Activated CD8-positive, alpha-beta memory T cell treated with anti-CD3 and anti-CD28 coated beads, Interleukin-2, amount 10 ng/mL, durations not matched to agents 7 days and 5 days (primary cell): ENCODE measurements at regions not wholly inside any gene's neighbourhood (a gene's known extent, or its start where the extent isn't known, plus 50 kb on each side); places are given as distances from the start of the nearest gene placed in this dataset.

ENCODE experiments used
- ATAC-seq: fragments of 150-1000 bp; cut with Tn5 transposase; one replicate; pipeline ENCODE4 v1.10.0; 2021; ENCODE audit warnings: moderate library complexity
- CTCF ChIA-PET: fragments of 350-600 bp; sonication (Branson Sonifier 250); formaldehyde crosslinking; loops from one replicate; lab custom pipeline; 2021; ENCODE audit warnings: antibody characterized with exemption; lab: Charles Lee
- DNase-seq: peaks from one replicate; pipeline ENCODE4 v3.0.0-alpha.2; 2020
- H3K27ac Mint-ChIP-seq: one replicate; pipeline ENCODE4 v1.8.0; 2021; ENCODE audit warnings: mild to moderate bottlenecking, mixed read lengths
- H3K27me3 Mint-ChIP-seq: one replicate; pipeline ENCODE4 v1.8.0; 2021; ENCODE audit warnings: mixed read lengths
- H3K36me3 Mint-ChIP-seq: one replicate; pipeline ENCODE4 v1.8.0; 2021; ENCODE audit warnings: mild to moderate bottlenecking, mixed read lengths
- H3K4me1 Mint-ChIP-seq: one replicate; pipeline ENCODE4 v1.8.0; 2021; ENCODE audit warnings: mixed read lengths
- H3K4me3 Mint-ChIP-seq: one replicate; pipeline ENCODE4 v1.8.0; 2021; ENCODE audit warnings: mild to moderate bottlenecking, moderate library complexity, mixed read lengths
- H3K9me3 Mint-ChIP-seq: one replicate; pipeline ENCODE4 v1.8.0; 2022; ENCODE audit warnings: low read depth, mixed read lengths

DNA sequence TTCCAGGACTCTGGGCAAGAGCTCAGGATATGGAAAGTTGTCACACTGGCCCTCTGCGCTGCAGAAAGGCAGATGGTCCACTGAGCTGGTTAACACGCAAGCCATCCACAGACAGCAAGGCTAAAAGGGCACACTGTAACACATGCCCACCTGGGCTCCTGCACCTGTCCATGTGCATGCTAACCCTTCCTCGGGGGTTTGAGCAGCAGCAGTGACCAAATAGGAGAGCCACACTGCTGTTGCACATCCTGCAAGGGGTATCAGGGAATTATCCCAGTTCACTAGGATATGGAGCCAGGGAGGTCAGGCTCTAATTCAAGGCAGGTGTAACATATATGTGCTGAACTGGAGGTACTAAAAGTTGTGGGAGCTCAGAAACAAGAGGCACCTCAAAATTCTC lies 471.0 kb upstream of the CDH5 start:
- Mint-ChIP-seq H3K4me3 (no peak overlapping the region), H3K27ac (no peak overlapping the region), H3K36me3 (no peaks in the 10 kb centered on the region), H3K27me3 (no peaks in the 10 kb centered on the region), H3K9me3 (no peaks in the 10 kb centered on the region), H3K4me1 (no peaks in the 10 kb centered on the region)
- DNase-seq (no peak), ATAC-seq (no peak)
- CTCF ChIA-PET: no interaction called here

DNA sequence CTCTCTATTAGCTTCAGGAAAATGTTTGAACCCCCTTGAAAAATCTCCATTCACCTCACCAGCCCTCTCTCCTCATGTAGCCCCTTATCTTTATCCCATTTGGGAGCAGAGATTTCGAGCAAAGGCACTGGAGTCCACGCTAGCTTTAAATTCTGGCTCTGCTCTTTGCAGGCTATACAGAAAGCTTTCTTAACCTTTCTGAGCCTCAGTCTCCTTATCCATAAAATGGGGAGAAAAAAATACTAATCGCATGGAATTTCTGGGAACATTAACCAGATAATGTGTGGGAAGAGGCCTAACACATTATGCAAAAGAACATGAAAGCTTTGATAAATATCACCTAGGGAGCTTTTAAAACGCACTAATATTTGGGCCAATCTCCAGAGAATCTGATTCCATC lies 476.3 kb upstream of the CDH5 start:
- ATAC-seq (no peak), DNase-seq (no peak)
- Mint-ChIP-seq H3K36me3 (no peaks in the 10 kb centered on the region), H3K27ac (no peak overlapping the region), H3K9me3 (no peaks in the 10 kb centered on the region), H3K4me3 (no peak overlapping the region), H3K4me1 (no peaks in the 10 kb centered on the region), H3K27me3 (no peaks in the 10 kb centered on the region)
- CTCF ChIA-PET: no interaction called here

DNA sequence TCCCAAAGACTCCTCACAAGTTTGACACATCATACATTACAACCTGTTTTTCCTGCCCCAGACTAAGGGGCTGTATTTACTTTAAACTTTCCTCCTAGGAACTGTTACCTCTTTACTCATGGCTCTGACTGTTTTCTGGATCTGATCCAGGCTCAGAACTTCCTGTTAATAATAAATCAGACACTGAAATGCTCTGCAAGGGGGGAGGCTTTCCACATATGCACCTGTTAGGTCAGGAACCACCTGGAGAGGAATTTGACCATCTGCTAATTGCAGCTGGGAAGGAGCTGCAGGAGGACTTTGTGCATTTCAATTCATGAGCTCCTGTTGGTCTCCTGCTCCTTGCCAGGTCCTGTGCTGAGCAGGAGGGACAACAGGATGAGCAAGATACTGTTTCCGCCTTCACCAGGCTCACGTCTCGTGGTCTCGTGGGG lies 476.9 kb upstream of the CDH5 start:
- no peak for ATAC-seq
- DNase-seq: no peak
- no peak overlapping the region for H3K4me3 Mint-ChIP-seq
- H3K27me3 Mint-ChIP-seq: no peaks in the 10 kb centered on the region
- H3K9me3 Mint-ChIP-seq: no peaks in the 10 kb centered on the region
- CTCF ChIA-PET: no interaction called here
- no peaks in the 10 kb centered on the region for H3K36me3 Mint-ChIP-seq
- H3K4me1 Mint-ChIP-seq: no peaks in the 10 kb centered on the region
- no peak overlapping the region for H3K27ac Mint-ChIP-seq

DNA sequence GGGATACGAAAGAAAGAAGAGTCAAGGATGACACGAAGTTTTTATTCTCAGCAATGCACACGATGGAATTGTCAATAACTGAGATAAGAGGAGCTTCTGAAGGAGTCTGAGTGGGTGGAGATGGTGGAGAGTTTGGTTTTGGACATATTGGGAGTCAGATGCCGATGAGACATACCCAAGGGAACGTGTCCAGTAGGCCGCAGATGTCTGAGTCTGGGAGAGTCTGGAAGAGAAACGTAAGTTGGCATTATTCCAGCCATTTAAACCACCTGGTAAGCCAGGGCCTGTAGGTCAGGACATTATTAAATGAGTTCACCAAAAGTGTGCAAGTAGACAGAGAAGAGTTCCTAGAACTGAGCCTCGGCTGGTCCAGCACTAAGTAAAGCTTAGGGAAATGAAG lies 478.3 kb upstream of the CDH5 start:
- H3K27me3 Mint-ChIP-seq: no peaks in the 10 kb centered on the region
- CTCF ChIA-PET: no interaction called here
- DNase-seq (no peak), ATAC-seq (no peak)
- no peaks in the 10 kb centered on the region for H3K36me3 Mint-ChIP-seq
- H3K4me1 Mint-ChIP-seq: no peaks in the 10 kb centered on the region
- no peak overlapping the region for H3K27ac Mint-ChIP-seq
- no peaks in the 10 kb centered on the region for H3K9me3 Mint-ChIP-seq
- H3K4me3 Mint-ChIP-seq: no peak overlapping the region

DNA sequence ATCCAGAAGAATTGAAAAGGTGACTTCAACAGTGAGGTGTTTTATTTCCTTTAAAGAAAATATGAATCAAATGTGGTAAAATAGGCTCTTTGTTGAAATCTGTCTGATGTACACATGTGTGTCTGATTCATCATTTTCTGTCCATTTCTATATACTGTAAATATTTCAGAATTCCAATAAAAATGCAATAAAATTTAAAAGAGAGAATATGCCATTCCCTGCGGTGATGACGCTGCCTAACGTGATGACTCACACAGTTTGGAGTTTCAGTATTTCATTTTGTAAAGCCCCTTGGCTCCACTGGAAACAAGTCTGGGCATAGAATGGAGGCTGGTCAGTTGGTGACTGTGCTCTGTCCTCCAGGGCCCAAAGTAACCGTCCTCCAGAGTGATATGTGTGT lies 482.5 kb upstream of the CDH5 start:
- ATAC-seq (no peak), DNase-seq (no peak)
- Mint-ChIP-seq H3K27me3 (no peaks in the 10 kb centered on the region), H3K27ac (no peak overlapping the region), H3K4me1 (no peaks in the 10 kb centered on the region), H3K4me3 (no peak overlapping the region), H3K9me3 (no peaks in the 10 kb centered on the region), H3K36me3 (no peaks in the 10 kb centered on the region)
- CTCF ChIA-PET: no interaction called here

DNA sequence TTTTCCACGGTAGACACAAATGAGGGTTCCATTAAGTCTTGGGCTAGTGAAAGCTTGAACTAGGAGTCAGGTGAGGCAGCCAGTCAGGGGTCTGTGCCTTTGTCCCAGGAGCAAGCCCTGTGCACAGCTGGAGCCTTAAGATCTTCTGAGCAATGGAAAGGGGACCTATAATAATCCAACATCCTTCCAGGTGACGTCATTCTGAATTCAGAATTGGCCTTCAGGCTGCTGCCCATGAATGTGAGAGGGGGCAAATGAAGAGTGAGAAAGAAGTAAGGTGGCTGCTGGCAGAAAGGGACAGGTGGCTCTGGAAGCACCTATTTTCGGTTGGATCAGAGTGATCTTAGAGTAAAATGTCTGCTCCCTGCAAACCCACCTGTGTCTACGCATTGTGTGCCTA lies 488.1 kb upstream of the CDH5 start:
- Mint-ChIP-seq H3K9me3 (no peaks in the 10 kb centered on the region), H3K27me3 (no peaks in the 10 kb centered on the region), H3K4me3 (no peak overlapping the region), H3K4me1 (no peaks in the 10 kb centered on the region), H3K36me3 (no peaks in the 10 kb centered on the region), H3K27ac (no peak overlapping the region)
- no peak for DNase-seq
- ATAC-seq: no peak
- CTCF ChIA-PET: no interaction called here

DNA sequence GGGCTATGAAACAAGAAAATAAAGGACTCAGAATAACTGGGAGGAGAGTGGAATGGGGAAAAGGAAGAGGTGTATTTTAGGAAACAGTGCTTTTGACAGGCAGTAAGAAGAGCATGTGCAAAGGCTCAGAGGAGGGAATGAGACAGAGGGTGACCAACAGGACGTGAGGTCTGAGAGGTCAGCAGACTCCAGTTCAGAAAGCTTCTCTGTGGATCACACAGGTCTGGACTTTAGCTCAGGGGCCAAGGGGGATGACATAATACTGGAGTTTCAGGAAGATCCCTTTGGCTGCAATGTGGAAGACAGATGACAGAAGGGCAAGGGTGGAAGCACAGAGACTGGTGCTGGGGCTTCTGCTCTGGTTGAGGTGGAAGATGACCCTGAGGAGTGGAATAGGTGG lies 489.9 kb upstream of the CDH5 start:
- DNase-seq (no peak), ATAC-seq (no peak)
- Mint-ChIP-seq H3K27me3 (no peaks in the 10 kb centered on the region), H3K36me3 (no peaks in the 10 kb centered on the region), H3K4me1 (no peaks in the 10 kb centered on the region), H3K27ac (no peak overlapping the region), H3K9me3 (no peaks in the 10 kb centered on the region), H3K4me3 (no peak overlapping the region)
- CTCF ChIA-PET: no interaction called here

DNA sequence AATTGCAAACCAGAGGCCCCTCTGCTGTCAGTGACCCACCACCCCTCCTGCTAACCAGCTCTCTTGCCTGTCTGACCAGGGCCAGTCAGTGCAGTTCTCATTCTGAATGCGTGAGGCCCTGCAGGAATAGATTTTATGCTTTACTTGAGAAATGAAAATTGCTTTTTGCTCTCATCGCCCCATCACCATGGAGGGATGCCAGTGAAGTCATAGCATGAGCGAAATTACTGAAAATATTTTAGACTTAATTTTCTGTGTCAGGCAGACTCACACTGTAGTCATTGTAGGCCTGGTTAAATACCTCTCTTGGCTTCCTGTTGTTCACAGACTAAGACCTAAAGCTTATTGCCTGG lies 490.5 kb upstream of the CDH5 start:
- H3K4me1 Mint-ChIP-seq: no peaks in the 10 kb centered on the region
- no peaks in the 10 kb centered on the region for H3K27me3 Mint-ChIP-seq
- no peaks in the 10 kb centered on the region for H3K36me3 Mint-ChIP-seq
- CTCF ChIA-PET: no interaction called here
- no peaks in the 10 kb centered on the region for H3K9me3 Mint-ChIP-seq
- no peak overlapping the region for H3K27ac Mint-ChIP-seq
- DNase-seq (no peak), ATAC-seq (no peak)
- no peak overlapping the region for H3K4me3 Mint-ChIP-seq

DNA sequence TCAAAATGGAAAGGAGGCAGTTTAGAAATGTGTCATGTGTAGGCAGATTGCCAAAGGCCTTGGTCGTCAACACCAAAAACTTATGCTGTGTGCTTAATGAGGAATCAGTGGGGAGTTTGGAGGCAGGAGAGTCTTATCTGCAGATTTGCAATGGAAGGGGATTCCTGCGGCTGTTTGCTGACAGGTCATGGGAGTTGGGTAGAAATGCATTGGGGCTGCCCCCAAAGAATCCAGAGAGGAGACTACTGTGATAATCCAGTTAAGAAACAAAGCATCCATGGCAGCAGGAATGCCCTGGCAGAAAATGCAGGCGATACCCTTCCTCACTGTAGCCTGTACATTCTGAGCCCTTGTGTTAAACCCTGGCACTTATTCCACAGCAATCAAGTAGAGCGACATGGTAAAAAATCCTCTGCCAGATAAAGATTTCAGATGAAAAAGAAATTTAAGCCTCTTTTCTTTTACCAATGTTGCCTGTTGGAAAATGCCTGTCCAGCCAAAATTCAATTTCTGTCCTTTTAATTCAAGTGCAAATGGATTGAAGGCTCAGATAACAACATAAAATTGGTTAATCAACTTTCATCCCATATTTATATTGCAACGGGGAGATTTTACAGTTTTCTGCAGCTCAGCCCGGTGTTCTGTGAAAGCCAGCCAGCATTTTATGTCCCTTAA lies 491.0 kb upstream of the CDH5 start:
- Mint-ChIP-seq H3K4me3 (no peak overlapping the region), H3K9me3 (no peaks in the 10 kb centered on the region), H3K27ac (no peak overlapping the region), H3K27me3 (no peaks in the 10 kb centered on the region), H3K4me1 (no peaks in the 10 kb centered on the region), H3K36me3 (no peaks in the 10 kb centered on the region)
- no peak for DNase-seq
- ATAC-seq: no peak
- CTCF ChIA-PET: no interaction called here

DNA sequence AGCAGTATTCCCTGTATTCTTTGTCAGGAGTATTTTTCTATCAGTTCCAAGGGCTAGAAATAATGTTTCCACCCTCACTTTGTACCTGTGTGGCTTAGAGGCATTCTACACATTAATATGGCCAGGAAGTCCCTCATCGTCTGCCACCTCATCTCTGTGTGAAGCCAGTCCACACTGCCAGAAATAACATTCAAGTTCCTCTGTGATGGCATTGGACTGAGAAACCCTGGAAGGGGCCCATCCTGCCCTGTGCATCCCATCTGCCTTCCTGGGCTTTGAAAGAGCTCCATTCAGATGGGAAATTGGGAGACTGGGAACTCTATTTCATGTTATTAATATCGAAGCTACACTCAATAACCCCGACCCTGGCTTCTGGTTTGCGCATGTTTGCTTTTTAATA lies 497.2 kb upstream of the CDH5 start:
- peaks cover 2% of the 10 kb centered on the region for H3K9me3 Mint-ChIP-seq
- CTCF ChIA-PET: no interaction called here
- no peak for DNase-seq
- no peak for ATAC-seq
- H3K4me1 Mint-ChIP-seq: no peaks in the 10 kb centered on the region
- H3K36me3 Mint-ChIP-seq: no peaks in the 10 kb centered on the region
- no peaks in the 10 kb centered on the region for H3K27me3 Mint-ChIP-seq
- H3K27ac Mint-ChIP-seq: no peak overlapping the region
- no peak overlapping the region for H3K4me3 Mint-ChIP-seq

DNA sequence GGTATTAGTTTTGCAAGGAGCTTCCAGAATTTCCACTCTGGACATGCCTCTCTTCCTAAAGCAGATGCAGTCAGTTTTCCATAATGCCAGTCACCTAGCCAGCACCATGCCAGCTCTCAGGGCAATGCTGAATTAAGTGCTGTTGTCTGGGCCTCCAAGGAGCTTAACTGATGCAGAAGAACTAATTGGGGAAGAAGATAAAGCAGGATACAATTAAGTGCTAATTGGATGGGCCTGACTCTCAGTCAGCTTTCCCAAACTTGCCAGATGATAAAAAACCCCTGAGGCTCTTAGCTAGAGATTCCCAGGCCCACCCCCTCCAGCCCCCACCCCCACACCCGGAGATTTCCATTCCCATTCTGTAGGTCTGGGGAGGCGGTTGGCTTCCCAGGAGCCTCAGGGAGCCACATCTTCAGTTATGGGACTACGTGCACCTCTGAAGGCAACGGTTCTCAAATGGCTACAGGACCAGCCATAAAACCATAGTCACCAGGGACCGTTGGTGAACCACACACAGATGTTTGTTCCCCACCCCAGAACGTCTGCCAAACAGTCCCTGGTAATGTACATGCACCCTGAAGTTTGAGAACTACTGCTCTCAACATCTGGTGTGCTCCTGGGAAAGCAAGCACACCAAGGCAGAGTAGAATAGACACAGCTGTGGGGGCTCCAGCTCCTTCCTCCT lies 499.1 kb upstream of the CDH5 start:
- no peaks in the 10 kb centered on the region for H3K4me1 Mint-ChIP-seq
- DNase-seq (no peak), ATAC-seq (no peak)
- CTCF ChIA-PET: no interaction called here
- H3K27me3 Mint-ChIP-seq: no peaks in the 10 kb centered on the region
- H3K36me3 Mint-ChIP-seq: no peaks in the 10 kb centered on the region
- peaks cover 2% of the 10 kb centered on the region for H3K9me3 Mint-ChIP-seq
- no peak overlapping the region for H3K4me3 Mint-ChIP-seq
- H3K27ac Mint-ChIP-seq: no peak overlapping the region

DNA sequence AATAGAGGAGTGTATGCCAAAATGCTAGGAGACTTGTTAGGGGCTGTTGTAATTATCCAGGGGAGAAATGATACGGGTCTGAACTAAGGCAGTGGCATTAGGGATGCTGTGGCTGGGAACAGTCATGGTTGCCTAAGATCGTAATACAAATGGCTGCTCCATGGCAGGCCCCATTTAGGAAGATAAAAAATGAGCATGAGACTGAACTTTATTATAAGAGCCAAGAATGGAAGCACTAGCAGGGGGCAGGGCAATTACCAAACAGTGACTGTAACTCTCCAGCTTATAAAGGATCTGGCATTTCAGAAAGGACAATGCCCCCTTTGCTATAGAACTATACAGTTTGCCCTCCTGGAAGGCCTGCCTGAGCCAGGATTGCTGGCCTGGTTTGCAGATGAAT lies 503.3 kb upstream of the CDH5 start:
- H3K4me3 Mint-ChIP-seq: no peak overlapping the region
- no peaks in the 10 kb centered on the region for H3K4me1 Mint-ChIP-seq
- H3K27me3 Mint-ChIP-seq: no peaks in the 10 kb centered on the region

DNA sequence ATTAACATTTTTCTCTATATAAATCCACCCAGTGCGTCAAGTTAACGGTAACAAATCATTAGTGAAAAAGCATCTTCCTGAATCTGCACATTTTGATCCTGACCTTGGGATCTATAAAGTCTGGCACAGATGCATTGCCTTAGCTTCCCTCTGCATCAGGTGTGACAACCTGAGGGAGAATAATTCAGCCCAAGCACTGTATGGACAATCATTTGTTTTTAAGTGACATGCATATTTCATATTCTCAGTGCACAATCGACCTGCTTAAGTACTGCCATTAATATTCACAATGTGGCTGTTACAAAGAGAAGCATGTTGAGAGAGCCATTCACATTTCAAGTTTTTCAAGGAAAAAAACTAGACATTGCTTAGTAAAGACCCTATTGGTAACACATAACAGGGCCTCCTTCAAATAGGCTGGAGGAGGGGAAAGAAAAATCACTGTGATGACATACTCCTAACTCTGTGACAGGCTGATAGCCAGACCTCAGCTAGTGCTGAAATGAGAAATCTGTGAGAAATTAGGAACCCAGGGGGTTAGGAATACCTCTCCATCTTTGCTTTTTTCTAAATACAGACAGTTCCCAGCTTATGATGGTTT lies 505.3 kb upstream of the CDH5 start:
- peaks cover 4% of the 10 kb centered on the region for H3K9me3 Mint-ChIP-seq
- no peak overlapping the region for H3K27ac Mint-ChIP-seq
- CTCF ChIA-PET: no interaction called here
- H3K27me3 Mint-ChIP-seq: no peaks in the 10 kb centered on the region
- ATAC-seq (no peak), DNase-seq (no peak)
- H3K4me3 Mint-ChIP-seq: no peak overlapping the region
- H3K4me1 Mint-ChIP-seq: no peaks in the 10 kb centered on the region
- no peaks in the 10 kb centered on the region for H3K36me3 Mint-ChIP-seq

More for the DNA sequence above, 503.3 kb upstream of the CDH5 start:
- no peak overlapping the region for H3K27ac Mint-ChIP-seq
- no peaks in the 10 kb centered on the region for H3K36me3 Mint-ChIP-seq
- DNase-seq (no peak), ATAC-seq (no peak)
- CTCF ChIA-PET: no interaction called here
- peaks cover 4% of the 10 kb centered on the region for H3K9me3 Mint-ChIP-seq
